HTR-8/SVneo (cell line): ENCODE measurements at regions not wholly inside any gene's neighbourhood (a gene's known extent, or its start where the extent isn't known, plus 50 kb on each side); places are given as distances from the start of the nearest gene placed in this dataset.
"Not testable (repeated sequence)": the region's sequence is repeated elsewhere in the genome, so short reads cannot be mapped to it uniquely, and the experiment has no call there.

Experiments used
- DNase-seq: peaks from one replicate; pipeline ENCODE4 v3.0.0; 2011; ENCODE audit warnings: low spot score, mixed read lengths; ENCODE audit not compliant: insufficient read length
- FAIRE-seq: peaks from 2 replicates; lab custom pipeline; 2011; peaks lifted over from hg19 to GRCh38; lab: Jason Lieb, UNC

DNA sequence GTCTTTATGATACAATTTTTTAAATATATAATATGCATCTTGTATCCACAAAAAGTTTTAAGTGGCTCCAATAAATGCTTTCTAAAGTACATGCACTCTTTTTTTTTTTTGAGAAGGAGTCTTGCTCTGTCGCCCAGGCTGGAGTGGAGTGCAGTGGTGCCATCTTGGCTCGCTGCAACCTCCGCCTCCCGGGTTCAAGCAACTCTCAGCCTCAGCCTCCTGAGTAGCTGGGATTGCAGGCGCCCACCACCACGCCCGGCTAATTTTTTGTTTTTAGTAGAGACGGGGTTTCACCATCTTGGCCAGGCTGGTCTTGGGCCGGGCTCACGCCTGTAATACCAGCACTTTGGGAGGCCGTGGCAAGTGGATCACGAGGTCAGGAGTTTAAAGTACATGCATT is 832.8 kb upstream of the MIR17HG start:
- not testable (repeated sequence) for FAIRE-seq

DNA sequence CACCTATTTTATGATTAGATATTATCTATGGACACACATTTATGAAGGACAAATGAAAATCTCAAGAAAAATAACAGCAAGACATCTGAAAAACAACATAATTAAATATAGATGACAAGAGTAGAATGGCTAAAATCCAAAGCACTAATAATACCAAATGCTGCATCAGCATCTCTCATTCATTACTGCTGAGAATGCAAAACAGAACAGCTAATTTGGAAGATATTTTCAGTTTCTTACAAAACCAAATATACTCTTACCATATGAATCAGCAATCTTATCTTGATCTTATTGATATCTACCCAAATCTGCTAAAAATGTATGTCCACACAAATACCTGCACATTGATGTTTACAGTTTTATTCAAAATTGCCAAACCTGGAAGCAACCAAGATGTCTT is 829.1 kb upstream of the MIR17HG start:
- FAIRE-seq: no peak
- DNase-seq: no peak

More for the DNA sequence above, 832.8 kb upstream of the MIR17HG start:
- DNase-seq: not testable (repeated sequence)

DNA sequence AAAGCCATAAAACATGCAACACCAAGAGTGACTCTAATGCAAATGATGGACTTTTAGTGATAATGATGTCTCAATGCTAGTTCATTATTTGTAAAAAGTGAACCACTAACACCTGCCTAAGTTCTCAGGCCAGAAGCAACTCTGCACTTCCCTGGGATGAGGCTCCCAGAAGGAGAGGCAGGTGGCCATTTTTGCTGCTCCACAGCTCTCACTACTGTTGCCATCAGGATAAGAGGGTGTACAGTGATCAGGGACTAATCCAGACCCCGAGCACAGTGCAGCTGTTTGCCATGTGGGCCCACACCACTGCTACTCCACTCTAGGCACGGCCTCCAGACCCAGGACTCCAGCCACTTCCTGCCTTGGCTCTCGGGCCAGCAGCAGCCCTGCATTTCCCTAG is 828.3 kb upstream of the MIR17HG start:
- no peak for DNase-seq
- no peak for FAIRE-seq

DNA sequence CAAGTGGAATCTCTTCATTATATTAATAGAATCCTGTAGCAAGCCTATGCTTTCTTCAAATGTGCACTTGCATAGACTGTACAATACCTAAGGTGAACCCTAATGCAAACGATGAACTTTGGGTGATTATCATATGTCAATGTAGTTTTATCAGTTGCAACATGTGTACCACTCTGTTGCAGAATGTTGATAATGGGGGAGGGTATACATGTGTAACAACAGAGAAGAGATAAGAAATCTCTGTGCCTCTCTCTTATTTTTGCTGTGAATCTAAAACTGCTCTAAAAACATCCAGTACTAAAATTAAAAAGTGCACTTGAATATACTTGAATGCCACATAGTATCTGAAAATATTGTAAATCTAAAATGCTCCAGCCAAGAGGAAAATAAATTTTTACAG is 820.8 kb upstream of the MIR17HG start:
- FAIRE-seq (no peak), DNase-seq (no peak)

DNA sequence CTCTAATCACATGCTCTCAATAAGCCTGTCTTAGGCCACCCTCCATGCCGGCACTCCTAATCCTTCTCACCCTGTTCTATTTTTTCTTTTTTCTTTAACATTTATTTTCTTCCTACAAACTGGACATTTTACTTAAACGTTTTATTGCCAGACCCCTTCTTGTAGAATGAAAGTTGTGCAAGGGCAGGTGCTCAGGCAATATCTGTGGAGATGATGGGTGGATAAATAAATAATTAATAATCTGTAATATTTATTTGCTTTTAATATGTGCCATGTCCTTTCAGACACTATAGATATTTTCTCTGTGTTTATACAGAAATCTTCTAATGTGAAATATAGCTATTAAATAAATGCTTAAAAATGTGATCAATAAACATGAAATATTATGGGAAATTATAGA is 815.7 kb upstream of the MIR17HG start:
- FAIRE-seq (no peak), DNase-seq (no peak)

GRCh38 chr13:90532861-90533492 is 814.5 kb upstream of the MIR17HG start:
- FAIRE-seq: no peak
- no peak for DNase-seq

- no peak for FAIRE-seq
- no peak for DNase-seq
Measured at GRCh38 chr13:90533866-90534265, 813.6 kb upstream of the MIR17HG start.

DNA sequence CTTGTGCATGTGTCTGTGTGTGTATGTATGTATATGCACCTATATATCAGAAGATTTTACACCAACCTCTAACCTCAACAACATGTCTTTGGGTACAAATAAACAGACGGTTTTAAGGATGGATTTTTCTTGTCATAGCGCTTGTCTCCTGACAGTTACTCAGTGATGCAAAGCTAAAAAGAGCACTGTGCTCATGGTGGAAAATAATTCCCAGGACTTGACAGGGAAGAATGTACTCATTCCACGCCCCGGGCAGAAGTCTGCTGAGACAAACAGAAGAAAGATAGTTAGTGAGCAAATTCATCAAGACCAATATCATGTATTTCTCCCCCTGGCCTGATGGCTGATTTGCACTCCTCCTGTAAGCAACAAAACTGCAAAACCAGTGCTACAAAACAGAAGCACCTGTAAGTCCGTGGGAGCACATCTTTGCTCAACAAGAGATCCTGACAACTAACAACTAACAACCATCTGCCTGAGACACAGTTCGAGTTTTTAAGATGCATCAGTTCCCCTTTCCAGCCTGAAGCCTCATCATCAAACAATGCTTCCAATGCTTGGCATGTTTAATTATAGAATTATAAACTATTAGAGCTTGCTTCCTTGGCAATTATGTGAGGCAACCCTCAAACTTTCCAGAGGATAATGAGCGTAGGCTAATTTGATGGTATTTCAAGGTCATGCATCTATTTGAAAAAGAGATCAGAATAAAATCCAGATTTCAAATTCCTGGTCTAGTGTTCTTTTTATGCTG is 812.7 kb upstream of the MIR17HG start:
- DNase-seq (no peak), FAIRE-seq (no peak)

DNA sequence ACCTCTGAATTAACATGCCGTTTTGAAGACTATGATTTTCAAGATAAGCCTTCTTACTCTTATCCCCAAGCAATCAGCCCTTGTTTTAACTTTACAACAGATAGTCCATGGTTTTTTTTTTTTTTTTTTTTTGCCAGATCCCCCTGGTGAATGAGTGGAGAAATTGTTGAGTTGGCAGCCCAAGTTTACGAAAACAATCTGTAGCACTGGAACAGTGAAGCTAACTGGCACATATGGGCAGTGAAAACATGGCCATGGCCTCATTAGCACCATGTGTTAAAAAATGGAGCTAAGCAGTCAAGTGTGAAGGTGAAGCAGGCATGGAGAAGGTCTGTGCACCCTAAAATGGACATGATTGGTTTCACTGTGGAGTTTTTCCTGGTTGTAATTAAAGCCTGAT is 812.1 kb upstream of the MIR17HG start:
- no peak for FAIRE-seq

DNA sequence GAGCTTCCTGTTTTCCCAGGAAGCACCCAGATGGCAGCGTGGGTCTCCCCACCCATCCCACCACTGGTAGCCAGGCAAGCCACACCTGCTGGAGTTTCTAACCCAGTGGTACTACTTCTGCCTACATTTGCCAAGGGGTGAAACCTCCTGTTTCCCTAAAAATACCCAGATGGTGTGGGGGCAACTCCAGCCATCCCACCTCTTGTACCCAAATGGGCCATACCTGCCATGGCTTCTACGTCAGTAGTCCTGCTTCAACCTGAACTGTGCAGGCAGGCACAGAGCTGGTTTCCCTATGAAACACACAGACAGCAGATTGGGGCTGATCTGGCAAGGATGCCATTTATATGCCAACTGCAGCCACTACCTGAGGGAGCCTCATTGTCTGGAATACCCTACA is 809.4 kb upstream of the MIR17HG start:
- DNase-seq (no peak), FAIRE-seq (no peak)

More for the DNA sequence above, 812.1 kb upstream of the MIR17HG start:
- no peak for DNase-seq

DNA sequence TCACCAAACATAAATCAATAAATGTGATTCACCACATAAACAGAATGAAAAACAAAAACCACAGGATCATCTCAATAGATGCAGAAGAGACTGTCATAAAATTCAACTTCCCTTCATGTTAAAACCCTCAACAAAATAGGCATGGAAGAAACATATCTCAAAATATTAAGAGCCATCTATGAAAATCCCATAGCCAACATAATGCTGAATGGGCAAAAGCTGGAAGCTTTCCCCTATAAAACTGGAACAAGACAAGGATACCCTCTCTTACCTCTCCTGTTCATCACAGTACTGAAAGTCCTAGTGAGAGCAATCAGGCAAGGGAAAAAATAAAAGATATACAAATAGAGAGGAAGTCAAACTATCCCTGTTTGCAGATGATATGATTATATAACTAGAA is 806.1 kb upstream of the MIR17HG start:
- no peak for FAIRE-seq
- no peak for DNase-seq

DNA sequence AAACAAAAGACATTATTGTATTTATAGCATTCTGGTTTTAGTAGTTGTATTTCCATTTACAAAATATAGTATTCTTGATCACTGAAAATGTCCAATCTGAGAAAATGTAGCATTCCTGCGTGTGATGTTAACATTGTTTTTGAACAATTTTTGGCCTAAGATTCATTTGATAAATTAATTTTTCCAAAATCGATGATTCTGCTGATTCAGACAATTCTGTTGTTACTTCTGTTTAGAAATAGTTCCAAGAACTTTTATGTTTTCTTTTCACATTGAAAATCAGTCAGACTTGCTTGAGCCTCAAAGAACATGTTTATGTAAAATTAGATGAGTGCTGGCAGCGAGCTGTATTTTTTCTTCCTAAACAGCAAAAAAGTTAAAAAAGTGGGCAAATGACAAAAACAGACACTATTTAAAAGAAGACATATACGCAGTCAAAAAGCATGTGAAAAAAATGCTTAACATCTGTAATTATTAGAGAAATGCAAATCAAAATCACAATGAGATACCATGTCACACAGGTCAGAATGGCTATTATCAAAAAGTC is 804.5 kb upstream of the MIR17HG start:
- FAIRE-seq (no peak), DNase-seq (no peak)

- FAIRE-seq (no peak), DNase-seq (no peak)
Measured at GRCh38 chr13:90545070-90545840, 802.2 kb upstream of the MIR17HG start.

- no peak for FAIRE-seq
- DNase-seq: no peak
Measured at GRCh38 chr13:90547272-90547790, 800.2 kb upstream of the MIR17HG start.

- DNase-seq (no peak), FAIRE-seq (no peak)
Measured at GRCh38 chr13:90551253-90551652, 796.2 kb upstream of the MIR17HG start.

- FAIRE-seq: no peak
- DNase-seq: no peak
Measured at GRCh38 chr13:90552702-90553101, 794.8 kb upstream of the MIR17HG start.

- no peak for DNase-seq
- FAIRE-seq: no peak
Measured at GRCh38 chr13:90553159-90553558, 794.3 kb upstream of the MIR17HG start.

GRCh38 chr13:90557626-90558025 is 789.9 kb upstream of the MIR17HG start:
- FAIRE-seq (no peak), DNase-seq (no peak)

DNA sequence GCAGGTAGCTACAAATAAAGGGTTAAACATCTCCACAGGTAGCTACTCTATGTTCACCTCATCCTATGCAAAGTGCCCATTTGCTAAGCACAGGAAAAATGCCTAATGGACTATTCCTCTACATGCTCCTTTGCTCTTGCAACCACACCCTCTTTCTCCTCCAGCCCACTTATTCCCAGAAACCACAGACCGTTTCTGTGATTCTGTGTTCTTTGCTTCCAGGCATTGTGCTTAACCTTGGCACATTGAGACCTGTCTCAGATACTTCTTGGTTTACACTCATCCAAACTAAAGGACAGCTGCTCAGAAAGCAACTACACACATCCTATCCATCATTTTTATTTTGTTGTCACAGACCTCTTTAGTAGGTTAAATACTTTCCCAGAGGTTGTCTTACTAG is 785.0 kb upstream of the MIR17HG start:
- FAIRE-seq (no peak), DNase-seq (no peak)

GRCh38 chr13:90564096-90564495 is 783.4 kb upstream of the MIR17HG start:
- FAIRE-seq: no peak
- no peak for DNase-seq

DNA sequence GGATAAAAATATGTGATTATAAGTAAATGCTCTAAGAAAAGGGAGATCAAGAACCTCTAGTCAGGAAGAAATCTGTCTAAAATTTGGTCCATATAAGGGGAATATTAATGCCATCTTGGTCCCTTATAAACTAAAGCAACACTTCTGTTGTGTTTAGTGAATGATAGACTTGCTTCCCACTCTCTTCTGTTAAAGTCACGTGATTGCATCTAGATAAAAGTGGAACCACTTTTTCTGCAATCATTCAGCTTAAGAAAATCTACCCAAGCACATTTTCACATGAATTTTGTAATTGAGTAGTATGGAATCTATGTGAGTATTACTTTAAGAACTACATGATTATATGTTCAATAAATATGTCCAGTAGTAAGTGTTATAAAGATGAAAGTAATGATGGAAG is 782.9 kb upstream of the MIR17HG start:
- FAIRE-seq: no peak
- no peak for DNase-seq
